Tongue (tissue), 1 donor: ENCODE measurements at regions not wholly inside any gene's neighbourhood (a gene's known extent, or its start where the extent isn't known, plus 50 kb on each side); places are given as distances from the start of the nearest gene placed in this dataset.
A peak's percentile ranks its signal among the peaks of the same experiment; 100 is the strongest.
"Not testable (repeated sequence)": the region's sequence is repeated elsewhere in the genome, so short reads cannot be mapped to it uniquely, and the experiment has no call there.

ENCODE experiments used
- DNase-seq: peaks from one replicate; pipeline ENCODE4 v3.0.0-alpha.2; 2015

- DNase-seq = no peak
Measured at GRCh38 chr7:9711259-9711918, 1262.3 kb upstream of the PHF14 start.

GRCh38 chr7:9718071-9718661 lies 1255.5 kb upstream of the PHF14 start:
- peak; percentile 3 for DNase-seq

- DNase-seq = no peak
Measured at GRCh38 chr7:9719303-9719702, 1254.4 kb upstream of the PHF14 start.

GRCh38 chr7:9719721-9720120 lies 1254.0 kb upstream of the PHF14 start:
- no peak for DNase-seq

GRCh38 chr7:9725940-9726663 lies 1247.6 kb upstream of the PHF14 start:
- not testable (repeated sequence) for DNase-seq

GRCh38 chr7:9726811-9727210 lies 1246.9 kb upstream of the PHF14 start:
- not testable (repeated sequence) for DNase-seq

- DNase-seq = not testable (repeated sequence)
Measured at GRCh38 chr7:9727467-9727869, 1246.2 kb upstream of the PHF14 start.

GRCh38 chr7:9728014-9728657 lies 1245.5 kb upstream of the PHF14 start:
- DNase-seq = not testable (repeated sequence)

GRCh38 chr7:9752033-9752432 lies 1221.6 kb upstream of the PHF14 start:
- DNase-seq = no peak

- no peak for DNase-seq
Measured at GRCh38 chr7:9761224-9761623, 1212.4 kb upstream of the PHF14 start.

- DNase-seq = no peak
Measured at GRCh38 chr7:9776900-9777299, 1196.8 kb upstream of the PHF14 start.

GRCh38 chr7:9778367-9778766 lies 1195.3 kb upstream of the PHF14 start:
- DNase-seq = no peak

- no peak for DNase-seq
Measured at GRCh38 chr7:9781710-9782109, 1192.0 kb upstream of the PHF14 start.

GRCh38 chr7:9782275-9782674 lies 1191.4 kb upstream of the PHF14 start:
- DNase-seq = no peak

GRCh38 chr7:9785211-9785610 lies 1188.5 kb upstream of the PHF14 start:
- no peak for DNase-seq

GRCh38 chr7:9796241-9796640 lies 1177.4 kb upstream of the PHF14 start:
- DNase-seq = no peak

GRCh38 chr7:9822458-9823290 lies 1151.0 kb upstream of the PHF14 start:
- no peak for DNase-seq

- peak; percentile 5 for DNase-seq
Measured at GRCh38 chr7:9835199-9835598, 1138.5 kb upstream of the PHF14 start.

- no peak for DNase-seq
Measured at GRCh38 chr7:9836671-9837070, 1137.0 kb upstream of the PHF14 start.

- no peak for DNase-seq
Measured at GRCh38 chr7:9842301-9842700, 1131.4 kb upstream of the PHF14 start.

GRCh38 chr7:9846902-9847301 lies 1126.8 kb upstream of the PHF14 start:
- no peak for DNase-seq

- no peak for DNase-seq
Measured at GRCh38 chr7:9854605-9855004, 1119.1 kb upstream of the PHF14 start.
